Stomach (tissue), 4 donors: ENCODE measurements at regions not wholly inside any gene's neighbourhood (a gene's known extent, or its start where the extent isn't known, plus 50 kb on each side); places are given as distances from the start of the nearest gene placed in this dataset.

ENCODE experiments used
- POLR2A ChIP-seq, 4 donors: fragments of 450-650 bp; IDR thresholded peaks; one replicate each; pipeline ENCODE4 v1.6.1; 2016; ENCODE audit warnings: antibody characterized with exemption in 4 of 4, control low read depth in 2 of 4, mild to moderate bottlenecking in 1 of 4, moderate library complexity in 1 of 4
- TF ChIP-seq, protein P1 (sequence below), 7 experiments: fragments of 450-650 bp in 4 of 7; fragments of 200-600 bp in 3 of 7; sonication (generic) in 3 of 7; IDR thresholded peaks; one replicate each; pipeline ENCODE4 v1.5.1; 2016 to 2019; ENCODE audit warnings: antibody characterized with exemption in 7 of 7, control low read depth in 2 of 7, mild to moderate bottlenecking in 1 of 7

GRCh38 chr15:52866698-52867097 lies 76.6 kb upstream of the ONECUT1 start:
- TF ChIP-seq, protein P1, sequence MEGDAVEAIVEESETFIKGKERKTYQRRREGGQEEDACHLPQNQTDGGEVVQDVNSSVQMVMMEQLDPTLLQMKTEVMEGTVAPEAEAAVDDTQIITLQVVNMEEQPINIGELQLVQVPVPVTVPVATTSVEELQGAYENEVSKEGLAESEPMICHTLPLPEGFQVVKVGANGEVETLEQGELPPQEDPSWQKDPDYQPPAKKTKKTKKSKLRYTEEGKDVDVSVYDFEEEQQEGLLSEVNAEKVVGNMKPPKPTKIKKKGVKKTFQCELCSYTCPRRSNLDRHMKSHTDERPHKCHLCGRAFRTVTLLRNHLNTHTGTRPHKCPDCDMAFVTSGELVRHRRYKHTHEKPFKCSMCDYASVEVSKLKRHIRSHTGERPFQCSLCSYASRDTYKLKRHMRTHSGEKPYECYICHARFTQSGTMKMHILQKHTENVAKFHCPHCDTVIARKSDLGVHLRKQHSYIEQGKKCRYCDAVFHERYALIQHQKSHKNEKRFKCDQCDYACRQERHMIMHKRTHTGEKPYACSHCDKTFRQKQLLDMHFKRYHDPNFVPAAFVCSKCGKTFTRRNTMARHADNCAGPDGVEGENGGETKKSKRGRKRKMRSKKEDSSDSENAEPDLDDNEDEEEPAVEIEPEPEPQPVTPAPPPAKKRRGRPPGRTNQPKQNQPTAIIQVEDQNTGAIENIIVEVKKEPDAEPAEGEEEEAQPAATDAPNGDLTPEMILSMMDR (IDR thresholded peaks at IDR 0.05), result no peak
- no peak for TF ChIP-seq POLR2A (IDR thresholded peaks at IDR 0.05)
